Peyer's patch (tissue), 4 donors: ENCODE measurements at regions not wholly inside any gene's neighbourhood (a gene's known extent, or its start where the extent isn't known, plus 50 kb on each side); places are given as distances from the start of the nearest gene placed in this dataset.

Source experiments
- POLR2A ChIP-seq, 2 donors: fragments of 450-650 bp; IDR thresholded peaks; one replicate each; pipeline ENCODE4 v1.5.1; 2017; ENCODE audit warnings: antibody characterized with exemption in 2 of 2, mild to moderate bottlenecking in 2 of 2, moderate library complexity in 2 of 2
- TF ChIP-seq, protein P1 (sequence below), 6 experiments: fragments of 450-650 bp in 4 of 6; fragments of 200-600 bp in 2 of 6; sonication (generic) in 1 of 6; IDR thresholded peaks; one replicate each; pipeline ENCODE4 v1.5.1; 2017 to 2019; ENCODE audit warnings: antibody characterized with exemption in 6 of 6, mild to moderate bottlenecking in 3 of 6, moderate library complexity in 1 of 6

DNA sequence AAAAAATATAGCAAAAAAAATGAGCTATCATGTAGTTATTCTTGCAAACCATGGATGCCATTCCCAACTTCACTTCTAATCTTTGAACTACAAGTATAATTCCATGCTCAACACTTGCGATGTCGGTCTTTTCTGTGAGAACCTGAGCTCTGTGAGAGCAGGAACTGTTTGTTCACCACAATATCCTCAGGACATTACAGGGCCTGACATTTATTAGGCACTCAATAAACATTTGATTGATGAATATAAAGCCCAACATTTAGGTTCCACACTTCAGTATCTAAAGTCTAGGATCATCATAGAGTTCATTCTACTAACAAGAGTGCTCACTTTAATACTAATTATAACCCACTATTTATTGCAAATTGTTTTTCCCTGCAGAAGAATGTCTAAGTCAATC, 211.6 kb upstream of the FAM241A start:
- no peak for TF ChIP-seq POLR2A (IDR thresholded peaks at IDR 0.05)
- TF ChIP-seq, protein P1, sequence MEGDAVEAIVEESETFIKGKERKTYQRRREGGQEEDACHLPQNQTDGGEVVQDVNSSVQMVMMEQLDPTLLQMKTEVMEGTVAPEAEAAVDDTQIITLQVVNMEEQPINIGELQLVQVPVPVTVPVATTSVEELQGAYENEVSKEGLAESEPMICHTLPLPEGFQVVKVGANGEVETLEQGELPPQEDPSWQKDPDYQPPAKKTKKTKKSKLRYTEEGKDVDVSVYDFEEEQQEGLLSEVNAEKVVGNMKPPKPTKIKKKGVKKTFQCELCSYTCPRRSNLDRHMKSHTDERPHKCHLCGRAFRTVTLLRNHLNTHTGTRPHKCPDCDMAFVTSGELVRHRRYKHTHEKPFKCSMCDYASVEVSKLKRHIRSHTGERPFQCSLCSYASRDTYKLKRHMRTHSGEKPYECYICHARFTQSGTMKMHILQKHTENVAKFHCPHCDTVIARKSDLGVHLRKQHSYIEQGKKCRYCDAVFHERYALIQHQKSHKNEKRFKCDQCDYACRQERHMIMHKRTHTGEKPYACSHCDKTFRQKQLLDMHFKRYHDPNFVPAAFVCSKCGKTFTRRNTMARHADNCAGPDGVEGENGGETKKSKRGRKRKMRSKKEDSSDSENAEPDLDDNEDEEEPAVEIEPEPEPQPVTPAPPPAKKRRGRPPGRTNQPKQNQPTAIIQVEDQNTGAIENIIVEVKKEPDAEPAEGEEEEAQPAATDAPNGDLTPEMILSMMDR (IDR thresholded peaks at IDR 0.05), result no peak
